Activated naive CD4-positive, alpha-beta T cell treated with Interleukin-2 at 50 U/mL for 16 hours (primary cell): ENCODE measurements at regions not wholly inside any gene's neighbourhood (a gene's known extent, or its start where the extent isn't known, plus 50 kb on each side); places are given as distances from the start of the nearest gene placed in this dataset.
"Not testable (repeated sequence)": the region's sequence is repeated elsewhere in the genome, so short reads cannot be mapped to it uniquely, and the experiment has no call there.

ENCODE experiments used
- DNase-seq: peaks from one replicate; pipeline ENCODE4 v3.0.0-alpha.2; 2020

- DNase-seq, result no peak
Measured at GRCh38 chrX:73940893-73941470, 88.5 kb upstream of the XIST start.

GRCh38 chrX:73937843-73938242, 85.3 kb upstream of the XIST start:
- not testable (repeated sequence) for DNase-seq

- DNase-seq, result no peak
Measured at GRCh38 chrX:73932522-73932921, 80.0 kb upstream of the XIST start.

DNA sequence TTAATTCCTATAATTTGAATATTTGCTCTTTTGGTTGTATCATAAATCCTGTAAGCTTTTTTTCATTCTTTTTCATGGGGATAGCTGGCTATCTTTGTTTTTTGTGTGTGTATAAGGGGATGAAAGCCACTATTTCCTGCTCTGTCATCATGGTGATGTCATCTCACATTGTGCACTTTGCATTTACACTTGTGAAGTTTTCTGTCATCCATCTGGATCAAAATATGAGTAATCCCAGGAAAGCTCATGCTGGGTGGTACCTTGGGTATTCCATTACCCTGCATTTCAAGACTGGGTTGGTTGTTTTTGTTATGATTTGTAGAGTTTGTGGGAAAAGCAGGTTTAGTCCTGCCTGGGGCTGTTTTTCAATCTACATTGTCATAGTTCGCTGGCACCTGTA, 77.8 kb upstream of the XIST start:
- DNase-seq, result no peak

- no peak for DNase-seq
Measured at GRCh38 chrX:73922856-73923455, 70.4 kb upstream of the XIST start.

DNA sequence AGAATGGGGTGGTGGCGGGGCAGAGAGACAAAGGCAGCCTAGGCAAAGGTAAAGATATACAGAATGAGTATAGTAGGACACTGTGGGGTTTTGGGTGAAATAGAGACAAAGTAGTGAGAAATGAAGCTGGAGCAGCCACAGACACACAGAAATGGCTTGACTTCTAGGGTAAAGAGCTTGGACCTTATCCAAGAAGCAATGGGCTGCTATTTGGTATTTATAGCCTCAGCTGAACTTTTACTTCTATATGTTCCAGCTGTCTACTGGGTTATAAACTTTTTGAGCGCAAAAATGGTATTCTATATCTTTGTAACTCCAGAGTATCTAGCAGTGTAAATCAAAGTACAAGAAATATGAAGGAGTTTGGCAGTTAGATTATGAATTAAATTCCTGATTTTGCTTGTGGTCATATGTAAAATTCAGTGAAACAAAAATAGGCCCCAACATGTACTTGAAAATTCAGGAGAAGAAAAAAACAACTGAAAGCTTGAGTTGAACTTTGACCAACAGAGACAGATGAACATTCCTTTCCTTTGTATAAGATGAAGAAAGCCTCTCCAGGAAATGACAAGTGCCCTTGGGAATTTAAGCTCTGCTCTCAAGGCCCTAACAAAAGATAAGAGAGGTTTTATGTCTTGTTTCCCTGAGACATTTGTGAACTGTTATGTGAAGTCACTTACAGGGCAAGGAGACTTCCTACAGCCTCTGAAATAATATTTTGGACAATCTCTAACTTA, 64.6 kb upstream of the XIST start:
- DNase-seq, result no peak

- no peak for DNase-seq
Measured at GRCh38 chrX:73916489-73916888, 64.0 kb upstream of the XIST start.

DNA sequence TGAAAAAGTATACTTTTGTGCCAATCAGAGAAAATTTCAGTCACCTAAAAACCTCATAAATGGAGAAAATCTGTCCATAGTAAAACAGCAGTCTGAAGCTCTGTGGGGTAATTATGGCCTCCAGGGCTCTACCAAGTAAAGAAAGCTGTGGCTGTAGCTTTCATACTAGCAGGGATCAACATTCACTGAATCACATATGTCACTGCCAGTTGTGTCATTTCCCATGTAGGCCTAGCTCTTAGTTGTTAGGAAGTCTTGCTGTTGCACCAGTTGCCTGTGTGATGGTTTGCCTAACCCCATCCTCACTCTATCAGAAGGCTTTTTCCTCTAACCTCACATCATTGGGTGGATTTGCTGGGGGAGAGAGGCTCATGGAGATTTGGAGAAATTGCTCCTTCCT, 62.3 kb upstream of the XIST start:
- not testable (repeated sequence) for DNase-seq

- no peak for DNase-seq
Measured at GRCh38 chrX:73913580-73913979, 61.1 kb upstream of the XIST start.

DNA sequence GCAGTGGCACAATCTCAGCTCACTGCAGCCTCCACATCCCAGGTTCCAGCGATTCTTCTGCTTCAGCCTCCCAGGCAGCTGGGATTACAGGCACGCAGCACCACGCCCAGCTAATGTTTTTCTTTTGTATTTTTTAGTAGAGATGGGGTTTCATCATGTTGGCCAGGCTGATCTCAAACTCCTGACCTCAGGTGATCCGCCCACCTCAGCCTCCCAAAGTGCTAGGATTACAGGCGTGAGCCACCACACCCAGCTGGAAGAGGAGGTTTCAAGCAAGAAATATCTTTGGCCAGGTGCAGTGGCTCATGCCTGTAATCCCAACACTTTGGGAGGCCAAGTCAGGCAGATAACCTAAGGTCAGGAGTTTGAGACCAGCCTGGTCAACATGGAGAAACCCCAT, 59.4 kb upstream of the XIST start:
- DNase-seq, result not testable (repeated sequence)

DNA sequence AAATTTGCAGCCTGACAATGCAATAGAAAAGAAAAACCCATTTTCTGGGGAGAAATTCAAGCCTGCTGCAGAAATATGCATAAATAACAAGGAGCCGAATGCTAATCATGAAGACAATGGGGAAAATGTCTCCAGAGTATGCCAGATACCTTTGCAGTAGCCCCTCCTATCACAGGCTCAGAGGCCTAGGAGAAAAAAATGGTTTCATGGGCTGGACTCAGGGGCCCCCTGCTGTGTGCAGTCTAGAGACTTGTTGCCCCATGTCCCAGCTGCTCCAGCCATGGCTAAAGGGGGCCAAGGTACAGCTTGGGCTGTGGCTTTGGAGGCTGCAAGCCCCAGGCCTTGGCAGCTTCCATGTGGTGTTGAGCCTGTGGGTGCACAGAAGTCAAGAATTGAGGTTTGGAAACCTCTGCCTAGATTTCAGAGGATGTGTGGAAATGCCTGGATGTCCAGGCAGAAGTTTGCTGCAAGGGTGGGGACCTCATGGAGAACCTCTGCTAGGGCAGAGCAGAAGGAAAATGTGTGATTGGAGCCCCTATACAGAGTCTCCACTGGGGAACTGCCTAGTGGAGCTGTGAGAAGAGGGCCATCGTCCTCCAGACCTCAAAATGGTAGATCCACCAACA, 53.3 kb upstream of the XIST start:
- not testable (repeated sequence) for DNase-seq

DNA sequence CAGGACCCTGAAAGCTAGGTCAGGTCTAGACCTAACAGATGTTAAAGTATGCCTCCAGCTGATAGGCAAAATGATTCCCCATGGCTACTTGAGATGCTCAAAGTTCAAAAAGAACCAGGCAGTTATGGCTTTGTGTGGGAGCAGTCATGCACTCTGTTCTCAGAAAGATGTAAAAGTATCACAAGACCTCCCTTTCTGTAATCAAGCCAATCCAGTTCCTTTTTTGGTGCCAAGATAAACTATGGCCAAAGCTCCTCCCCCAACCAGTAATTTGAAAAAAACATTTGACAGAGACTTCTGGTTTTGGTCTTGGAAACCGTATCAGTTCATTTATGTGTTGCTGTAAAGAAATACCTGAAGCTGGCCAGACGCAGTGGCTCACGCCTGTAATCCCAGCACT, 51.4 kb upstream of the XIST start:
- no peak for DNase-seq
